SJCRH30 (cell line): ENCODE measurements at regions not wholly inside any gene's neighbourhood (a gene's known extent, or its start where the extent isn't known, plus 50 kb on each side); places are given as distances from the start of the nearest gene placed in this dataset.
A peak's percentile ranks its signal among the peaks of the same experiment; 100 is the strongest.
"Not testable (repeated sequence)": the region's sequence is repeated elsewhere in the genome, so short reads cannot be mapped to it uniquely, and the experiment has no call there.

Source experiments
- DNase-seq, 2 experiments: peaks; one replicate each; pipeline ENCODE4 v3.0.0-alpha.2; 2015 to 2020
- H3K27ac ChIP-seq: fragments of 250-450 bp; sonication (Bioruptor Pico); 2 replicates; pipeline ENCODE4 v1.5.1; 2020; ENCODE audit warnings: mild to moderate bottlenecking, moderate library complexity
- H3K27me3 ChIP-seq: fragments of 250-450 bp; sonication (Bioruptor Pico); 2 replicates; pipeline ENCODE4 v1.5.1; 2020; ENCODE audit warnings: mild to moderate bottlenecking, moderate library complexity
- H3K36me3 ChIP-seq: fragments of 250-450 bp; sonication (Bioruptor Pico); 2 replicates; pipeline ENCODE4 v1.5.1; 2020; ENCODE audit warnings: mild to moderate bottlenecking, moderate library complexity
- H3K4me1 ChIP-seq: fragments of 250-450 bp; sonication (Bioruptor Pico); 2 replicates; pipeline ENCODE4 v1.5.1; 2020; ENCODE audit warnings: mild to moderate bottlenecking, moderate library complexity
- H3K4me3 ChIP-seq: fragments of 250-450 bp; sonication (Bioruptor Pico); 2 replicates; pipeline ENCODE4 v1.5.1; 2020; ENCODE audit warnings: mild to moderate bottlenecking, moderate library complexity
- H3K9me3 ChIP-seq: fragments of 250-450 bp; sonication (Bioruptor Pico); replicated peaks from 2 replicates; pipeline ENCODE4 v1.5.1; 2020; ENCODE audit warnings: mild to moderate bottlenecking, moderate library complexity

GRCh38 chr10:29223326-29223725 lies 65.5 kb upstream of the LYZL1 start:
- DNase-seq: no peak
- H3K27ac ChIP-seq: no peak overlapping the region
- H3K27me3 ChIP-seq: no peaks in the 10 kb centered on the region

GRCh38 chr10:29224631-29225030 lies 64.2 kb upstream of the LYZL1 start:
- no peaks in the 10 kb centered on the region for H3K27me3 ChIP-seq
- no peaks in the 10 kb centered on the region for H3K36me3 ChIP-seq
- H3K4me3 ChIP-seq: no peak overlapping the region
- H3K4me1 ChIP-seq: 0 out of 2 replicates have a peak, but pooled peaks cover 2% of the 10 kb centered on the region
- H3K9me3 ChIP-seq: no peaks in the 10 kb centered on the region
- DNase-seq: no peak
- no peak overlapping the region for H3K27ac ChIP-seq

More at GRCh38 chr10:29223326-29223725, 65.5 kb upstream of the LYZL1 start:
- Histone ChIP-seq H3K4me3 (no peak overlapping the region), H3K9me3 (no peaks in the 10 kb centered on the region), H3K36me3 (no peaks in the 10 kb centered on the region), H3K4me1 (no peaks in the 10 kb centered on the region)

- H3K27me3 ChIP-seq: no peaks in the 10 kb centered on the region; the same call in 1 of the 2 replicates
These were observed 61.7 kb upstream of the LYZL1 start for GRCh38 chr10:29227201-29227600.

GRCh38 chr10:29228562-29228961 lies 60.3 kb upstream of the LYZL1 start:
- H3K4me1 ChIP-seq: 0 out of 2 replicates have a peak, but pooled peaks cover 2% of the 10 kb centered on the region
- H3K36me3 ChIP-seq: no peaks in the 10 kb centered on the region
- no peaks in the 10 kb centered on the region; the same call in 1 of the 2 replicates for H3K27me3 ChIP-seq
- peak in 1 of 2 experiments; percentile 25 for DNase-seq
- H3K9me3 ChIP-seq: no peaks in the 10 kb centered on the region
- H3K4me3 ChIP-seq: no peak overlapping the region
- H3K27ac ChIP-seq: no peak overlapping the region; the same call in 1 of the 2 replicates

More at GRCh38 chr10:29227201-29227600, 61.7 kb upstream of the LYZL1 start:
- H3K36me3 ChIP-seq: no peaks in the 10 kb centered on the region
- DNase-seq: no peak
- no peak overlapping the region for H3K27ac ChIP-seq
- H3K4me3 ChIP-seq: no peak overlapping the region
- H3K4me1 ChIP-seq: 0 out of 2 replicates have a peak, but pooled peaks cover 2% of the 10 kb centered on the region
- H3K9me3 ChIP-seq: no peaks in the 10 kb centered on the region

GRCh38 chr10:29229258-29229705 lies 59.6 kb upstream of the LYZL1 start:
- H3K4me1 ChIP-seq: 0 out of 2 replicates have a peak, but pooled peaks cover 2% of the 10 kb centered on the region
- no peak overlapping the region; the same call in 1 of the 2 replicates for H3K27ac ChIP-seq
- H3K9me3 ChIP-seq: no peaks in the 10 kb centered on the region
- DNase-seq: peak; percentile 3 to 5
- H3K4me3 ChIP-seq: no peak overlapping the region
- no peaks in the 10 kb centered on the region for H3K36me3 ChIP-seq
- H3K27me3 ChIP-seq: no peaks in the 10 kb centered on the region; the same call in 1 of the 2 replicates

GRCh38 chr10:29236910-29237309 lies 52.0 kb upstream of the LYZL1 start:
- H3K4me1 ChIP-seq, H3K4me3 ChIP-seq, H3K36me3 ChIP-seq, DNase-seq, H3K9me3 ChIP-seq, H3K27me3 ChIP-seq, H3K27ac ChIP-seq: not testable (repeated sequence)

- Histone ChIP-seq H3K27me3 (no peaks in the 10 kb centered on the region), H3K36me3 (no peaks in the 10 kb centered on the region), H3K27ac (no peak overlapping the region), H3K4me3 (no peak overlapping the region), H3K9me3 (no peaks in the 10 kb centered on the region), H3K4me1 (no peaks in the 10 kb centered on the region)
- no peak for DNase-seq
These were observed 51.1 kb upstream of the LYZL1 start for GRCh38 chr10:29237786-29238185.

GRCh38 chr10:29238523-29239135 lies 50.2 kb upstream of the LYZL1 start:
- H3K4me1 ChIP-seq: no peaks in the 10 kb centered on the region
- H3K9me3 ChIP-seq: no peaks in the 10 kb centered on the region
- H3K27ac ChIP-seq: no peak overlapping the region
- no peaks in the 10 kb centered on the region for H3K27me3 ChIP-seq
- DNase-seq: no peak
- no peaks in the 10 kb centered on the region for H3K36me3 ChIP-seq
- H3K4me3 ChIP-seq: no peak overlapping the region
